Right lobe of liver (tissue), 6 donors: ENCODE measurements at regions not wholly inside any gene's neighbourhood (a gene's known extent, or its start where the extent isn't known, plus 50 kb on each side); places are given as distances from the start of the nearest gene placed in this dataset.
A peak's percentile ranks its signal among the peaks of the same experiment; 100 is the strongest.

Source experiments
- ATAC-seq, 4 donors: fragments of 200-7000 bp; cut with Tn5 transposase; one replicate each; pipeline ENCODE4 v1.9.1; 2020; ENCODE audit warnings: mild to moderate bottlenecking in 4 of 4, moderate library complexity in 4 of 4
- DNase-seq, 3 donors: peaks; one replicate each; pipeline ENCODE4 v3.0.0-alpha.2; 2020
- H3K27ac ChIP-seq, 3 donors: fragments of 200-600 bp; one replicate each; pipeline ENCODE4 v1.8.0; 2022
- H3K27me3 ChIP-seq, 2 donors: fragments of 200-600 bp; one replicate each; pipeline ENCODE4 v1.8.0; 2022
- H3K36me3 ChIP-seq, 4 donors: fragments of 200-600 bp; sonication (generic) in 1 of 4; one replicate each; pipeline versions ENCODE4 v1.5.1 to v1.8.0; 2017 to 2022; ENCODE audit warnings: control low read depth in 1 of 4
- H3K4me1 ChIP-seq, 4 donors: fragments of 200-600 bp; sonication (generic) in 1 of 4; one replicate each; pipeline versions ENCODE4 v1.5.1 to v1.8.0; 2017 to 2022; ENCODE audit warnings: control low read depth in 1 of 4
- H3K4me3 ChIP-seq, 3 donors: fragments of 200-600 bp; one replicate each; pipeline ENCODE4 v1.8.0; 2022
- H3K9me3 ChIP-seq, 4 donors: fragments of 200-600 bp; sonication (generic) in 1 of 4; one replicate each; pipeline versions ENCODE4 v1.5.1 to v1.8.0; 2017 to 2022; ENCODE audit warnings: control low read depth in 1 of 4
- CTCF ChIP-seq, 4 donors: fragments of 200-600 bp in 3 of 4; fragments of 450-650 bp in 1 of 4; IDR thresholded peaks; one replicate each; pipeline versions ENCODE4 v1.5.1 to v1.8.0; 2016 to 2022; ENCODE audit warnings: antibody characterized with exemption in 4 of 4, mild to moderate bottlenecking in 2 of 4
- POLR2A ChIP-seq: fragments of 450-650 bp; IDR thresholded peaks from one replicate; pipeline ENCODE4 v1.6.1; 2017; ENCODE audit warnings: antibody characterized with exemption, mild to moderate bottlenecking
- WGBS: methylation state at CpG from one replicate; pipeline ENCODE4 v1.1.6; 2018; ENCODE audit warnings: low coverage, low lambda C conversion rate; ENCODE audit not compliant: insufficient coverage; ENCODE audit errors: missing lambda C conversion rate; 5-methylcytosine and 5-hydroxymethylcytosine counted together
- intact Hi-C, 2 donors: fragments of 100-400 bp; cut with DNase I; formaldehyde crosslinking; loops; one replicate each; pipeline versions ENCODE4 v1.11.2 to v1.14.1; 2022
- donor health status: DM: no; HTN: yes; CAD: no.
- donor health status: DM: no; HTN: no; CAD: no.
- donor health status: DM: no; HTN: no; CAD: no.
- donor health status: DM: no; HTN: yes; CAD: no.
- donor health status: DM: no; HTN: yes; CAD: no.

GRCh38 chrX:115898382-115899001, 272.1 kb upstream of the AGTR2 start:
- H3K27ac ChIP-seq = no peak overlapping the region
- intact Hi-C loops = no loop called here
- no peak for TF ChIP-seq POLR2A
- peak; percentile 27 to 69 (median 44) for TF ChIP-seq CTCF (IDR thresholded peaks at IDR 0.05)
- H3K4me1 ChIP-seq = peaks cover 0 to 4% (median under 1%) of the 10 kb centered on the region in 4 donors
- ATAC-seq = peak in 3 of 4 donors; percentile 23 to 70 (median 69)
- no peak overlapping the region for H3K4me3 ChIP-seq
- 70% methylated on average over 6 of the region's 8 CpGs for WGBS
- DNase-seq = peak in 2 of 3 donors; percentile 56 to 64
- no peaks in the 10 kb centered on the region for H3K36me3 ChIP-seq
- no peaks in the 10 kb centered on the region for H3K27me3 ChIP-seq
- no peaks in the 10 kb centered on the region for H3K9me3 ChIP-seq

- Histone ChIP-seq H3K27ac (no peak overlapping the region), H3K36me3 (no peaks in the 10 kb centered on the region), H3K4me1 (no peaks in the 10 kb centered on the region), H3K4me3 (no peak overlapping the region), H3K9me3 (no peaks in the 10 kb centered on the region), H3K27me3 (no peaks in the 10 kb centered on the region)
- WGBS = 67% methylated on average over 1 of the region's 4 CpGs
- TF ChIP-seq CTCF (IDR thresholded peaks at IDR 0.05) (no peak), POLR2A (no peak)
- ATAC-seq (no peak), DNase-seq (no peak)
- intact Hi-C loops = no loop called here
These were observed 270.1 kb upstream of the AGTR2 start for GRCh38 chrX:115900425-115900824.

- no CpG with 5 or more reads among the region's 3 CpGs for WGBS
- no peak for ATAC-seq
- no peak overlapping the region for H3K27ac ChIP-seq
- no peaks in the 10 kb centered on the region for H3K9me3 ChIP-seq
- no peaks in the 10 kb centered on the region for H3K27me3 ChIP-seq
- TF ChIP-seq POLR2A (no peak), CTCF (IDR thresholded peaks at IDR 0.05) (no peak)
- no peaks in the 10 kb centered on the region for H3K36me3 ChIP-seq
- no peaks in the 10 kb centered on the region for H3K4me1 ChIP-seq
- no peak for DNase-seq
- intact Hi-C loops = no loop called here
- H3K4me3 ChIP-seq = no peak overlapping the region
These were observed 269.3 kb upstream of the AGTR2 start for GRCh38 chrX:115901241-115901640.

- Histone ChIP-seq H3K27me3 (no peaks in the 10 kb centered on the region), H3K4me3 (no peak overlapping the region), H3K9me3 (no peaks in the 10 kb centered on the region), H3K4me1 (no peaks in the 10 kb centered on the region), H3K36me3 (no peaks in the 10 kb centered on the region), H3K27ac (no peak overlapping the region)
- ATAC-seq = no peak
- WGBS = no CpG with 5 or more reads among the region's 7 CpGs
- intact Hi-C loops = no loop called here
- DNase-seq = no peak
- no peak for TF ChIP-seq POLR2A
- TF ChIP-seq CTCF (IDR thresholded peaks at IDR 0.05) = no peak
These were observed 267.5 kb upstream of the AGTR2 start for GRCh38 chrX:115902995-115903394.
